ENCODE measurements at regions not wholly inside any gene's neighbourhood (a gene's known extent, or its start where the extent isn't known, plus 50 kb on each side); places are given as distances from the start of the nearest gene placed in this dataset.

GRCh38 chr2:217573571-217573970, 429.2 kb downstream of the TNS1 start:
- Histone ChIP-seq H3K4me2 (ENCODE audit: low read length) (no peak overlapping the region), H3K27me3 (ENCODE audit: control insufficient read depth, insufficient read depth, low read length) (peaks cover 5% of the 10 kb centered on the region), H3K4me1 (ENCODE audit: control insufficient read depth, insufficient read depth, low read length) (no peaks in the 10 kb centered on the region), H3K9me3 (replicated peaks; ENCODE audit: low read length) (no peaks in the 10 kb centered on the region), H3K36me3 (ENCODE audit: insufficient read depth, low read length) (no peaks in the 10 kb centered on the region), H3K4me3 (ENCODE audit: low read length) (no peak overlapping the region), H3K9ac (ENCODE audit: low read depth, low read length) (no peak overlapping the region)

GRCh38 chr2:217570394-217570793, 432.4 kb downstream of the TNS1 start:
- Histone ChIP-seq H3K9ac (ENCODE audit: low read depth, low read length) (no peak overlapping the region), H3K9me3 (replicated peaks; ENCODE audit: low read length) (no peaks in the 10 kb centered on the region), H3K36me3 (ENCODE audit: insufficient read depth, low read length) (no peaks in the 10 kb centered on the region), H3K4me3 (ENCODE audit: low read length) (no peak overlapping the region), H3K27me3 (ENCODE audit: control insufficient read depth, insufficient read depth, low read length) (peaks cover 5% of the 10 kb centered on the region), H3K4me2 (ENCODE audit: low read length) (no peak overlapping the region), H3K4me1 (ENCODE audit: control insufficient read depth, insufficient read depth, low read length) (no peaks in the 10 kb centered on the region)

GRCh38 chr2:217568289-217568971, 434.4 kb downstream of the TNS1 start:
- no peak overlapping the region for H3K9ac ChIP-seq (ENCODE audit: low read depth, low read length)
- H3K4me3 ChIP-seq (ENCODE audit: low read length) = no peak overlapping the region
- H3K9me3 ChIP-seq (replicated peaks; ENCODE audit: low read length) = no peaks in the 10 kb centered on the region
- H3K36me3 ChIP-seq (ENCODE audit: insufficient read depth, low read length) = no peaks in the 10 kb centered on the region
- H3K4me2 ChIP-seq (ENCODE audit: low read length) = no peak overlapping the region
- H3K4me1 ChIP-seq (ENCODE audit: control insufficient read depth, insufficient read depth, low read length) = no peaks in the 10 kb centered on the region
- H3K27me3 ChIP-seq (ENCODE audit: control insufficient read depth, insufficient read depth, low read length) = peaks cover 5% of the 10 kb centered on the region

GRCh38 chr2:217563565-217563964, 439.2 kb downstream of the TNS1 start:
- no peak overlapping the region for H3K4me3 ChIP-seq (ENCODE audit: low read length)
- H3K9ac ChIP-seq (ENCODE audit: low read depth, low read length) = no peak overlapping the region
- no peaks in the 10 kb centered on the region for H3K4me1 ChIP-seq (ENCODE audit: control insufficient read depth, insufficient read depth, low read length)
- H3K9me3 ChIP-seq (replicated peaks; ENCODE audit: low read length) = no peaks in the 10 kb centered on the region
- H3K36me3 ChIP-seq (ENCODE audit: insufficient read depth, low read length) = no peaks in the 10 kb centered on the region
- H3K27me3 ChIP-seq (ENCODE audit: control insufficient read depth, insufficient read depth, low read length) = no peaks in the 10 kb centered on the region
- H3K4me2 ChIP-seq (ENCODE audit: low read length) = no peak overlapping the region

GRCh38 chr2:217562871-217563480, 439.8 kb downstream of the TNS1 start:
- no peaks in the 10 kb centered on the region for H3K4me1 ChIP-seq (ENCODE audit: control insufficient read depth, insufficient read depth, low read length)
- H3K36me3 ChIP-seq (ENCODE audit: insufficient read depth, low read length) = no peaks in the 10 kb centered on the region
- H3K9ac ChIP-seq (ENCODE audit: low read depth, low read length) = no peak overlapping the region
- no peak overlapping the region for H3K4me2 ChIP-seq (ENCODE audit: low read length)
- no peak overlapping the region for H3K4me3 ChIP-seq (ENCODE audit: low read length)
- no peaks in the 10 kb centered on the region for H3K9me3 ChIP-seq (replicated peaks; ENCODE audit: low read length)
- no peaks in the 10 kb centered on the region for H3K27me3 ChIP-seq (ENCODE audit: control insufficient read depth, insufficient read depth, low read length)

GRCh38 chr2:217559084-217559483, 443.7 kb downstream of the TNS1 start:
- H3K36me3 ChIP-seq (ENCODE audit: insufficient read depth, low read length) = no peaks in the 10 kb centered on the region
- H3K4me3 ChIP-seq (ENCODE audit: low read length) = no peak overlapping the region
- H3K9me3 ChIP-seq (replicated peaks; ENCODE audit: low read length) = no peaks in the 10 kb centered on the region
- H3K4me1 ChIP-seq (ENCODE audit: control insufficient read depth, insufficient read depth, low read length) = peaks cover 10% of the 10 kb centered on the region
- H3K4me2 ChIP-seq (ENCODE audit: low read length) = no peak overlapping the region
- peaks cover 8% of the 10 kb centered on the region for H3K27me3 ChIP-seq (ENCODE audit: control insufficient read depth, insufficient read depth, low read length)
- no peak overlapping the region for H3K9ac ChIP-seq (ENCODE audit: low read depth, low read length)

GRCh38 chr2:217555081-217555876, 447.5 kb downstream of the TNS1 start:
- peaks cover 8% of the 10 kb centered on the region for H3K27me3 ChIP-seq (ENCODE audit: control insufficient read depth, insufficient read depth, low read length)

GRCh38 chr2:217553679-217554078, 449.1 kb downstream of the TNS1 start:
- H3K9me3 ChIP-seq (replicated peaks; ENCODE audit: low read length) = no peaks in the 10 kb centered on the region
- peaks cover 8% of the 10 kb centered on the region for H3K27me3 ChIP-seq (ENCODE audit: control insufficient read depth, insufficient read depth, low read length)
- no peak overlapping the region for H3K4me2 ChIP-seq (ENCODE audit: low read length)
- H3K36me3 ChIP-seq (ENCODE audit: insufficient read depth, low read length) = no peaks in the 10 kb centered on the region
- H3K4me3 ChIP-seq (ENCODE audit: low read length) = no peak overlapping the region
- H3K4me1 ChIP-seq (ENCODE audit: control insufficient read depth, insufficient read depth, low read length) = peaks cover 26% of the 10 kb centered on the region
- H3K9ac ChIP-seq (ENCODE audit: low read depth, low read length) = no peak overlapping the region

More at GRCh38 chr2:217555081-217555876, 447.5 kb downstream of the TNS1 start:
- H3K9ac ChIP-seq (ENCODE audit: low read depth, low read length) = no peak overlapping the region
- no peak overlapping the region for H3K4me3 ChIP-seq (ENCODE audit: low read length)
- H3K36me3 ChIP-seq (ENCODE audit: insufficient read depth, low read length) = no peaks in the 10 kb centered on the region
- peaks cover 26% of the 10 kb centered on the region for H3K4me1 ChIP-seq (ENCODE audit: control insufficient read depth, insufficient read depth, low read length)
- no peaks in the 10 kb centered on the region for H3K9me3 ChIP-seq (replicated peaks; ENCODE audit: low read length)
- H3K4me2 ChIP-seq (ENCODE audit: low read length) = no peak overlapping the region

- peaks cover 26% of the 10 kb centered on the region for H3K4me1 ChIP-seq (ENCODE audit: control insufficient read depth, insufficient read depth, low read length)
- H3K4me3 ChIP-seq (ENCODE audit: low read length) = no peak overlapping the region
- no peaks in the 10 kb centered on the region for H3K9me3 ChIP-seq (replicated peaks; ENCODE audit: low read length)
- H3K4me2 ChIP-seq (ENCODE audit: low read length) = no peak overlapping the region
- no peaks in the 10 kb centered on the region for H3K36me3 ChIP-seq (ENCODE audit: insufficient read depth, low read length)
- H3K27me3 ChIP-seq (ENCODE audit: control insufficient read depth, insufficient read depth, low read length) = peaks cover 8% of the 10 kb centered on the region
- no peak overlapping the region for H3K9ac ChIP-seq (ENCODE audit: low read depth, low read length)
Observed at GRCh38 chr2:217553202-217553601, 449.6 kb downstream of the TNS1 start.

GRCh38 chr2:217552081-217552480, 450.7 kb downstream of the TNS1 start:
- no peaks in the 10 kb centered on the region for H3K9me3 ChIP-seq (replicated peaks; ENCODE audit: low read length)
- H3K9ac ChIP-seq (ENCODE audit: low read depth, low read length) = no peak overlapping the region
- no peak overlapping the region for H3K4me3 ChIP-seq (ENCODE audit: low read length)
- H3K36me3 ChIP-seq (ENCODE audit: insufficient read depth, low read length) = no peaks in the 10 kb centered on the region
- H3K4me2 ChIP-seq (ENCODE audit: low read length) = no peak overlapping the region
- peaks cover 26% of the 10 kb centered on the region for H3K4me1 ChIP-seq (ENCODE audit: control insufficient read depth, insufficient read depth, low read length)
- peaks cover 8% of the 10 kb centered on the region for H3K27me3 ChIP-seq (ENCODE audit: control insufficient read depth, insufficient read depth, low read length)

- no peaks in the 10 kb centered on the region for H3K9me3 ChIP-seq (replicated peaks; ENCODE audit: low read length)
- H3K36me3 ChIP-seq (ENCODE audit: insufficient read depth, low read length) = no peaks in the 10 kb centered on the region
- H3K4me1 ChIP-seq (ENCODE audit: control insufficient read depth, insufficient read depth, low read length) = peaks cover 26% of the 10 kb centered on the region
- H3K9ac ChIP-seq (ENCODE audit: low read depth, low read length) = no peak overlapping the region
- H3K4me3 ChIP-seq (ENCODE audit: low read length) = no peak overlapping the region
- peaks cover 6% of the 10 kb centered on the region for H3K27me3 ChIP-seq (ENCODE audit: control insufficient read depth, insufficient read depth, low read length)
- peak overlapping the region; percentile 46 for H3K4me2 ChIP-seq (ENCODE audit: low read length)
Observed at GRCh38 chr2:217551252-217551899, 451.4 kb downstream of the TNS1 start.

All from skeletal muscle satellite cell (primary cell).